C1 segment of cervical spinal cord (tissue), 14 donors: ENCODE measurements at regions not wholly inside any gene's neighbourhood (a gene's known extent, or its start where the extent isn't known, plus 50 kb on each side); places are given as distances from the start of the nearest gene placed in this dataset.
A peak's percentile ranks its signal among the peaks of the same experiment; 100 is the strongest.

Source experiments
- DNase-seq, 14 donors: peaks; one replicate each; lab custom pipeline; 2025; lab: John Stamatoyannopoulos, UW

- no peak for DNase-seq
These were observed 280.5 kb downstream of the GPM6A start for GRCh38 chr4:175531405-175532091.

- no peak for DNase-seq
These were observed 275.1 kb downstream of the GPM6A start for GRCh38 chr4:175536852-175537453.

GRCh38 chr4:175539498-175539897 is 272.6 kb downstream of the GPM6A start:
- no peak for DNase-seq

- DNase-seq: no peak
These were observed 271.9 kb downstream of the GPM6A start for GRCh38 chr4:175540151-175540550.

- DNase-seq: no peak
These were observed 271.3 kb downstream of the GPM6A start for GRCh38 chr4:175540732-175541131.

- DNase-seq: peak in 1 of 14 donors; percentile 33
These were observed 269.3 kb downstream of the GPM6A start for GRCh38 chr4:175542786-175543185.

GRCh38 chr4:175559126-175559525 is 252.9 kb downstream of the GPM6A start:
- no peak for DNase-seq

- DNase-seq: no peak
These were observed 252.5 kb downstream of the GPM6A start for GRCh38 chr4:175559526-175559925.

- DNase-seq: peak in 1 of 14 donors; percentile 72
These were observed 251.5 kb downstream of the GPM6A start for GRCh38 chr4:175560604-175561003.

- peak in 1 of 14 donors; percentile 32 for DNase-seq
These were observed 250.4 kb downstream of the GPM6A start for GRCh38 chr4:175561696-175562095.

- no peak for DNase-seq
These were observed 250.0 kb downstream of the GPM6A start for GRCh38 chr4:175562111-175562510.

GRCh38 chr4:175562542-175562941 is 249.5 kb downstream of the GPM6A start:
- peak in 3 of 14 donors; percentile 1 to 96 (median 7) for DNase-seq
